T-helper 17 cell (primary cell): ENCODE measurements at regions not wholly inside any gene's neighbourhood (a gene's known extent, or its start where the extent isn't known, plus 50 kb on each side); places are given as distances from the start of the nearest gene placed in this dataset.

Source experiments
- ATAC-seq: fragments of 150-1000 bp; cut with Tn5 transposase; 2 replicates; pipeline ENCODE4 v1.10.0; 2021; ENCODE audit warnings: mild to moderate bottlenecking, moderate library complexity
- DNase-seq, 3 donors: peaks; one replicate each; pipeline versions ENCODE4 v3.0.0 to v3.0.0-alpha.2; 2020 to 2021
- H3K9me3 ChIP-seq: one replicate; pipeline ENCODE4 v1.7.0; 2013; ENCODE audit warnings: low read length, mild to moderate bottlenecking; ENCODE audit not compliant: control insufficient read depth, poor library complexity, severe bottlenecking
- H3K27ac Mint-ChIP-seq: one replicate; pipeline ENCODE4 v1.8.0; 2022; ENCODE audit warnings: mild to moderate bottlenecking, moderate library complexity, mixed read lengths
- H3K27me3 Mint-ChIP-seq: one replicate; pipeline ENCODE4 v1.8.0; 2022; ENCODE audit warnings: mixed read lengths
- H3K36me3 Mint-ChIP-seq: one replicate; pipeline ENCODE4 v1.8.0; 2022; ENCODE audit warnings: low read depth, mixed read lengths
- H3K4me1 Mint-ChIP-seq: one replicate; pipeline ENCODE4 v1.8.0; 2022; ENCODE audit warnings: mild to moderate bottlenecking, mixed read lengths
- H3K4me3 Mint-ChIP-seq: one replicate; pipeline ENCODE4 v1.8.0; 2022; ENCODE audit warnings: mild to moderate bottlenecking, moderate library complexity, mixed read lengths

DNA sequence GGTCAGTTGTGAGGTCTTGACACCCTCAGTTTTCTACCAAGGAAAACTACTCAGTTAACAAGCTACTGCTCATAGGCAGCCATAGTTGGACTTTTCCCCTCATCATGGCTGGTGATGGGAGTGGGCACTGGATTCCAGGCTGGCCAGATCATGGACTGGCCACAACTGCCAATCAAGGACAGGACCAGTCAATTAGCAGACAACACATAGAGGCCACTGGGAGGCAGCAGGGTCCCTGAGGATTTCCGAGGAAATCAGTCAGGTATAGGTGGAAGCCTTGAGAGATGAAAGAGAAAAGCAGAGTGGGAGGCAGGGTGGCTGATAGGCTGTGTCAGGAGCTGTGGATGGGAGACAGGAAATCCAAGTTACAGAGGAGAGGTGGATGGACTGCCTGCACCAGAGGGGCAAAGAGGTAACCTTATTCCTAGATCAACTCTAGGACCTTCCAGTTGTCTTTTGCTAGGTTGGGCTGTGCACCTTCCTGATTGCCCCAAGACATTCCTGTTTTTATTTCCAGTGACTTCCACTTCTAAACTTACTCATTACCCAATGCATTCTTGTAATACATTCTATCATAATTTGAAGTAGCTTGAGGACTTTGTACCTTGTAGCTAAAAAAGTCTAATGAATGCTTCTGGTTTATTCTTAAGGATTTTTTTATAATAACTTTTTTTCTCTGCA, 361.8 kb downstream of the KCNRG start:
- H3K27ac Mint-ChIP-seq, result peak overlapping the region; percentile 86
- no peaks in the 10 kb centered on the region for H3K27me3 Mint-ChIP-seq
- H3K9me3 ChIP-seq, result no peaks in the 10 kb centered on the region
- no peak for ATAC-seq
- peaks cover 6% of the 10 kb centered on the region for H3K4me1 Mint-ChIP-seq
- no peak overlapping the region for H3K4me3 Mint-ChIP-seq
- peaks cover 5% of the 10 kb centered on the region for H3K36me3 Mint-ChIP-seq
- no peak for DNase-seq

GRCh38 chr13:50377726-50378270, 362.6 kb downstream of the KCNRG start:
- H3K9me3 ChIP-seq, result peaks cover 3% of the 10 kb centered on the region
- no peaks in the 10 kb centered on the region for H3K27me3 Mint-ChIP-seq
- no peak overlapping the region for H3K4me3 Mint-ChIP-seq
- H3K27ac Mint-ChIP-seq, result no peak overlapping the region
- peaks cover 6% of the 10 kb centered on the region for H3K4me1 Mint-ChIP-seq
- peaks cover 5% of the 10 kb centered on the region for H3K36me3 Mint-ChIP-seq
- DNase-seq (no peak), ATAC-seq (no peak)

- no peak for DNase-seq
- no peak for ATAC-seq
- no peaks in the 10 kb centered on the region for H3K27me3 Mint-ChIP-seq
- H3K36me3 Mint-ChIP-seq, result peaks cover 5% of the 10 kb centered on the region
- peaks cover 6% of the 10 kb centered on the region for H3K4me1 Mint-ChIP-seq
- no peak overlapping the region for H3K4me3 Mint-ChIP-seq
- no peak overlapping the region for H3K27ac Mint-ChIP-seq
- H3K9me3 ChIP-seq, result peaks cover 3% of the 10 kb centered on the region
Measured at GRCh38 chr13:50378509-50379044, 363.3 kb downstream of the KCNRG start.

DNA sequence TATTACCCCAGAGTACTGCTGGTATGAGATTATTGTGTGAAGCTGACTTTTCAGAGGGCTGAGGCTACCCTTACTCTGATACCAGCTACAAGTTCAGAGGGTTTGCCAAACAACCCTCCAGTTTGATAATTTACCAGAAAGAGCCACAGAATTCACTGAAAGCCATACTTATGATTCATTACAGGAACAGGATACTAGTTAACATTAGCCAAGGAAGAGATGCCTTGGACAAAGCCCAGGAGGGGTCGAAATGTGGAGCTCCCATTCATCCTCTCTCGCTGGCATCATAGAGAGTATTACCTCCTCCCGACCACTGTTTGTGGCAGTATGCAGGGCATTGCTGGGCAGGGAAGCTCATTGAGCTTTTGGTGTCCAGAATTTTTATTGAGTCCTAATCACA, 364.3 kb downstream of the KCNRG start:
- DNase-seq (no peak), ATAC-seq (no peak)
- no peak overlapping the region for H3K27ac Mint-ChIP-seq
- no peak overlapping the region for H3K4me3 Mint-ChIP-seq
- peaks cover 3% of the 10 kb centered on the region for H3K9me3 ChIP-seq
- peaks cover 7% of the 10 kb centered on the region for H3K36me3 Mint-ChIP-seq
- peaks cover 11% of the 10 kb centered on the region for H3K4me1 Mint-ChIP-seq
- no peaks in the 10 kb centered on the region for H3K27me3 Mint-ChIP-seq

DNA sequence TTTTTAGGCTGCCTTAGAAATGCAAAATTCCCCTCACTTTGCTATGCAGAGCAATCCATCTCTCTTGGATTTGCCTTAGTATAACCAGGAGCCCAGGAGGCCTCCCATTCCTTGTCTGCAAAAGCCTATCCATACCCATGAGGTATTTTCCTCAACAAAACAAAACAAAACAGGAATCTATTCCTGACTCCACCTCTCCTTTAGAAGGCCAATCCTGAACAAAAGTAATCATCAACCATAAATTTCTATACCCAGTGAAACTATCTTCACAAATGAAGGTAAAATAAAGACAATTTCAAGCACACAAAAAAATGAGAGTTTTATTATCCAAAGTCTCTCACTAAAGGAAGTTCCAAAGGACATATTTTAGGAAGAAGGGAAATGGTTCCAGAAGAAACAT, 365.7 kb downstream of the KCNRG start:
- Mint-ChIP-seq H3K4me1 (peaks cover 11% of the 10 kb centered on the region), H3K27ac (no peak overlapping the region), H3K27me3 (no peaks in the 10 kb centered on the region), H3K36me3 (peaks cover 7% of the 10 kb centered on the region), H3K4me3 (no peak overlapping the region)
- peaks cover 3% of the 10 kb centered on the region for H3K9me3 ChIP-seq
- no peak for ATAC-seq
- DNase-seq, result no peak

- Mint-ChIP-seq H3K27me3 (no peaks in the 10 kb centered on the region), H3K27ac (no peak overlapping the region), H3K36me3 (peaks cover 7% of the 10 kb centered on the region), H3K4me1 (peaks cover 12% of the 10 kb centered on the region), H3K4me3 (no peak overlapping the region)
- ATAC-seq, result no peak
- H3K9me3 ChIP-seq, result peaks cover 3% of the 10 kb centered on the region
- DNase-seq, result no peak
Measured at GRCh38 chr13:50382511-50382910, 367.3 kb downstream of the KCNRG start.

GRCh38 chr13:50382951-50383350, 367.7 kb downstream of the KCNRG start:
- H3K9me3 ChIP-seq, result peaks cover 3% of the 10 kb centered on the region
- DNase-seq (no peak), ATAC-seq (no peak)
- H3K4me1 Mint-ChIP-seq, result peaks cover 12% of the 10 kb centered on the region
- no peak overlapping the region for H3K27ac Mint-ChIP-seq
- H3K36me3 Mint-ChIP-seq, result peaks cover 7% of the 10 kb centered on the region
- H3K27me3 Mint-ChIP-seq, result no peaks in the 10 kb centered on the region
- H3K4me3 Mint-ChIP-seq, result no peak overlapping the region

DNA sequence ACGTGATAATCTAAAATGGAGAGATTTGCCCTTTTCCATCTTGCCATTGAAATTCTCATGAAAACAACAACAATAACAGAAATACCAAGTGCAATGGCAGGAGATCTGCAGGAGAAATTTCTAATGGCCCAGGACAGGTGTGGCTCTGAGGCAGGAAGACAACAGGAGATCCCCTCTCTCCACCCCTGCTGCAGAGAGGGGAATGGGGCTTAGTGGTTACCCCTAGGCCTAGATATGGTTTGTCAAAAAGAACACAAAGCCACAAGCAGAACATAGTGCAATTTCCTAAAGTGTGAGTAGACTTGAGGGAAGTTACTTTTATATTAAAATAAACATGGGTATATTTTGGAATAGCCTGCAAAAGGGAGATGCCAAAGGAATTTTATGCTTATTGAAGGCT, 369.5 kb downstream of the KCNRG start:
- Mint-ChIP-seq H3K27ac (peak overlapping the region; percentile 44), H3K27me3 (no peaks in the 10 kb centered on the region), H3K4me3 (no peak overlapping the region), H3K36me3 (peaks cover 7% of the 10 kb centered on the region), H3K4me1 (peaks cover 12% of the 10 kb centered on the region)
- H3K9me3 ChIP-seq, result peaks cover 3% of the 10 kb centered on the region
- ATAC-seq (peak; percentile 60), DNase-seq (no peak)

GRCh38 chr13:50386541-50387050, 371.4 kb downstream of the KCNRG start:
- Mint-ChIP-seq H3K4me1 (peaks cover 12% of the 10 kb centered on the region), H3K27ac (no peak overlapping the region), H3K36me3 (peaks cover 2% of the 10 kb centered on the region), H3K4me3 (peak overlapping the region; percentile 31), H3K27me3 (no peaks in the 10 kb centered on the region)
- ATAC-seq, result no peak
- no peak for DNase-seq
- peaks cover 3% of the 10 kb centered on the region for H3K9me3 ChIP-seq

DNA sequence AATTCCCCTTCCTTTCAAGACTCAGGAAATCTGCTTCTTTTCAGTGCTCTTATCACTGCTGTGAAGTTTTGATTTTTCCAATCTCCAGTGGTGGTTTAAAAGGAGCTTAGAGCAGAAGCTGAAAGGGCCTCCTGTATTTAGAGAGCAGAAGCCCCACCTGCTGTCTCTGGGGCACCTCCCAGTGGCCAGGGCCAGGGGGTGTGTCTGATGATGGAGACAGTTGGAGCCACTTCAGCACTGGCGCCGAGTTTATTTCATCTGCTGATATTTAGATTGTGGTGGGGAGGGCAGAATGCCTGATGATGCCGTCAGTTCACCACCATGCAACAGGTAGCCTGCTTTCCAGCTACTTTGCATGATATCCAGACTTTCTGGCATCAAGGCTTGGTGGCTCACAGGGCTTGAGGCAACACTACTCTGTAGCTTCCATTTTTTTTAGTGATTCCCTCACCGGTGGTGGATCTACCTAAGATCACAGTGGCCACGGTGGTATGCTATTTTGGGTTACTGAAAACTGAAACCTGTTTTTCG, 371.9 kb downstream of the KCNRG start:
- Mint-ChIP-seq H3K4me3 (peak overlapping the region; percentile 31), H3K36me3 (peaks cover 2% of the 10 kb centered on the region), H3K4me1 (peaks cover 12% of the 10 kb centered on the region), H3K27me3 (no peaks in the 10 kb centered on the region), H3K27ac (no peak overlapping the region)
- DNase-seq, result peak in 1 of 3 donors; percentile 9
- ATAC-seq, result peak; percentile 62
- peaks cover 3% of the 10 kb centered on the region for H3K9me3 ChIP-seq

GRCh38 chr13:50388481-50388880, 373.2 kb downstream of the KCNRG start:
- no peaks in the 10 kb centered on the region for H3K27me3 Mint-ChIP-seq
- H3K4me3 Mint-ChIP-seq, result no peak overlapping the region
- no peaks in the 10 kb centered on the region for H3K9me3 ChIP-seq
- no peak overlapping the region for H3K27ac Mint-ChIP-seq
- peaks cover 12% of the 10 kb centered on the region for H3K4me1 Mint-ChIP-seq
- no peak for ATAC-seq
- DNase-seq, result no peak
- H3K36me3 Mint-ChIP-seq, result peaks cover 2% of the 10 kb centered on the region

GRCh38 chr13:50389726-50390125, 374.5 kb downstream of the KCNRG start:
- Mint-ChIP-seq H3K36me3 (no peaks in the 10 kb centered on the region), H3K27me3 (no peaks in the 10 kb centered on the region), H3K4me1 (peaks cover 6% of the 10 kb centered on the region), H3K27ac (no peak overlapping the region), H3K4me3 (no peak overlapping the region)
- no peak for DNase-seq
- ATAC-seq, result no peak
- no peaks in the 10 kb centered on the region for H3K9me3 ChIP-seq

DNA sequence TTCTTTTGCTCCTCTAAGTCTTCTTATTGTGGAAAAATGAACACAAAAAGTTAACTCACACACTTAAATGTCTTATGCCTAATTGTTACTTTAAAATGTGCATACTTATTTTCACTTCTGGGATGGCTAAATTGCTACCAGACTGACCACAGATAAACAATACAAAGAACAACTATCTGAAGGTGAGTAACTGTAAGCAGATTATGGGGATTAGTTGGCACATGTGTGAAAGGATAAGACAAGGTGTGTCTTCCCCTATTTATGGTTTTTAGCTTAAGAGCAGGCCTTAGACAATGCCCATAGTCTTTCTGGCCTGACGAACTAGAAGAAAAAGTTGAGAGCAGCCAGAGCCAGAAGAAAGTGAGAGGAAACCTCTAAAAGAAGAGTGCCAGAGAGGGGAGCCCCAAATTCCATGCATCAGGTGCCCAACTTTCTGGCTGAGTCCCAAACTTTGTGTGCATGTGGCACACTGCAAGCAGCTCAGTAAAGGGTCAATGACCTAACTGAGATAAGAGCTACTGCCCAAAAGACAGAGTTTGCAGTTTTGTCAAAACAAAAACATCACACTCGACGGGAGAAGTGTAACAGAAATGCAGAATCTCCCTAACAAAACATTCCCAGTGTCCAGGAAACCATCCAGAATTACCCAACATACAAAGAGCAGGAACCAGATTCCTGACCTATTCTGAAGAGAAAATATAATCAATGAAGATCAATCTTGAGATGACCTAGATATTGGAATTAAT, 375.4 kb downstream of the KCNRG start:
- ATAC-seq (no peak), DNase-seq (no peak)
- Mint-ChIP-seq H3K36me3 (no peaks in the 10 kb centered on the region), H3K4me3 (no peak overlapping the region), H3K27me3 (no peaks in the 10 kb centered on the region), H3K27ac (no peak overlapping the region), H3K4me1 (peaks cover 3% of the 10 kb centered on the region)
- H3K9me3 ChIP-seq, result no peaks in the 10 kb centered on the region
